ENCODE measurements at regions not wholly inside any gene's neighbourhood (a gene's known extent, or its start where the extent isn't known, plus 50 kb on each side); places are given as distances from the start of the nearest gene placed in this dataset.

GRCh38 chr9:105828171-105828570 is 133.8 kb downstream of the TMEM38B start:
- no peak for DNase-seq (ENCODE audit: low spot score)

DNA sequence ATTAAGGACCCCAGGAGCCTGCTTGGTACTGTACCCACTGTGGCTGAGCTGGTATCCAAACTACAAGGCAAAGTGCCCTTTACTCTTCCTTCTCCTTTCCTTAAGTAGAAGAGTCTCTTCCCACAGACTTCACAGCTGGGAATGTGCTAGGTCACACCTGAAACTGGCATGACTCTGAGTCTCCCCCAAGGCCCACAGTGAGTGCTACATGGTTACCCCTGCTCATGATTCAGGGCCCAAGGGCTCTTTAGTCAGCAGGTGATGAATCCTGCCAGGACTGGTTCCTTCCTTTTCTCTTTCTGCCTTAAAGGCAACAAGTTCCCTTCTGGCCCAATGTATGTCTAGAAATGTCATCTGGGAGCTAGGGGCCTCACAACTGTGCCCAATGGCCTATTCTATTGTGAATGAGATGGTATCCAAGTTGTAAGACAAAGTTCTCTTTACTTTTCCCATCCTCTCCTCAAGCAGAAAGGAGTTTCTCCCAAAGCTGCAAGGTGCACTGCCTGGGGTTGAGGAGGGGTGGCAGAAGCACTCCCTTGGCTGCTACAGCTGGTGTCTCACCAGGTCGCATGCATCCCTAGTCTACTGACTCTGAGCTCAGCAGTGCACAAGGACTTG is 134.4 kb downstream of the TMEM38B start:
- no peak for DNase-seq (ENCODE audit: low spot score)

DNA sequence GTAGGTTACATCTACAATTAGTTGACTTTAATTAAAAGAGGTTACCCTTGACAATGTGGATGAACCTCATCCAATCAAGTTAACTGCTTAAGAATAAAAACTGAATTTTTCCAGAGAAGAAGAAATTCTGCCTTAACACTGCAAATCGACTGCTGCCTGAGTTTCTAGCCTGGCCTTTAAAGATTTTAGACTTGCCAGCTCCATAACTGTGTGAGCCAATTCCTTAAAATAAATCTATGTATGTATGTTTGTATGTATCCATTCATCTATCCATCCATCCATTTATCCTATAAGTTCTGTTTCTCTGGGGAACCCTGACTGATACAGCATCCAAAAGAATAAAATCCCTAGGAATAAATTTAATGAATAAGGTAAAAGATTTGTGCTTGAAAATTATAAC is 136.1 kb downstream of the TMEM38B start:
- DNase-seq (ENCODE audit: low spot score), result no peak

DNA sequence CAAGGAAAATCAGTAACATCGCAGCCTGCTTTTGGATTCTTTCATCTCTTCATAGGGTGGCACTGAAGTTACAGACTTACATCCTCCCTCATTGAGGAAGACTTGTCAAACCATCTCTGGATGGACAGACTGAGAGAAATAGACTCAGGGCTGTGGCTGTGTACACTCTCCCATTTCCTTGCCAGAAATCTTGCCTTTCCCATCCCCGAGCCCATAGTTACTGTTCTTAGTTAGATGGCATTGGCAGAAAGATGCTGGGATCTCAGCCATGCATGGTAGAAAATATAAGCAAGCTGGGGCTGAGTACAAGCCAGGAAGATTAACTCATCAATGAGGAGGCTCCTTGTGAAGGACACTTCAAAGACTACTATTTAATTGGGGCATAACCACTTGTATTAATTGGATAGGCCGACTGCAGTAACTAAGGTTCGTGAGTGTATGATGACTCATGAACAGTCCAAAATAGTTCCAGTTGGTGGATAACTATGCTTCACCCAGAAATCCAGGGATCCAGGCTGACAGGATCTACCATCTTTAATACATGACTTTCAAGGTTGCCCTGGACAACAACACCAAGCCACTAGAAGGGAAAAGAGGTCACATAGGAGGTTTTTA is 137.9 kb downstream of the TMEM38B start:
- no peak for DNase-seq (ENCODE audit: low spot score)

GRCh38 chr9:105833271-105833975 is 139.1 kb downstream of the TMEM38B start:
- DNase-seq (ENCODE audit: low spot score), result no peak

DNA sequence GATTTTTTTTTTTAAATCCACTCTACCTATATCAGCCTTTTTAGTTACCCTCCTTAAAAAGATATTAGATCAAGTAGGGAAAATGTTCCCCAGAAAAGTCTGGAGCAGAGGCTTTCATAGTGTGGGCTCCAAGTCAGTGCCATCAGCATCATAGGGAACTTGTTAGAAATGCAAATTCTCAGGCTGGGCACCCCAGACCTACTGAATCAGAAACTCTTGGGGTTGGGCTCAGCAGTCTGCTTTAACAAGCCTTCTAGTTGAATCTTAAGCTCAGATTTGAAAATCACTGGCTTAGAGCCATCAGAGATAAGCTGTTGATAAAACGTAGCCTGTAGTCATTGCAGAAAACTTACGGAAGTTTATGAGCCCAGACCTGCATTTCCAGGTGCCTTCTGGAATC is 140.1 kb downstream of the TMEM38B start:
- DNase-seq (ENCODE audit: low spot score), result no peak

- DNase-seq (ENCODE audit: low spot score), result no peak
These were observed 141.4 kb downstream of the TMEM38B start for GRCh38 chr9:105835721-105836120.

DNA sequence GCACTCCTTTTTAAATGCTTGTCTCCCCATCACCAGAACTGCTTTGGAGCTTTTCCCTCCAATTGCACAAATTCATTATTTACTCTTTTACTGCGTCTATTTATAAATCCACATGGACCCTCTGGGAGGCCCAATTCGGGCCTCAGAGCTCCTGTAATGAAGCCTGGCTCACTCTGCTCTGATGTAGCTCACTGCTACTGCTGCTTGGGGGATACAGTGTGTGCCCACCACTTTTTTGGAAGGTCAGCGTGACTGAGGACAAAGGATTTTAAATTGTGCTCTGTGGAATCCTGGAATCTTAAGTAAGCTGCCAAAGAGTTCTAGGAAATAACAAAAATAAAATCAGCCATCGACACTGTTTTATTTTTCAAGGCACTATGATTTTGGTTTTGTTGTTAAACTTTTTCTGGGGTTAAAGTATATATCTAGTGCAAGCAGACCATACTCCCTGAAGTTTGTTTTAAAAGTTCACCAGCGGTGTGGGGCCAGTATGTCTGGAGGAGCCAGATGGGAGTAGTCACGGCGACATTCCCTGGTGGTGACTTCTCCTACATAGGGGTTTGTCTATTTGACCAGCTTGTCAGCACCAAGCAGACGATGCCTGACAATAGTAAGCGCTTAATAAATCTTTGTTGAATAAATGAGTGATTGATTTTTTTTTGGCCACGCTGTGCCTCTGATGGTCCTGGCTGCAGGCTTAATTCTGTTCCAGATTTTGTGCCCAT is 142.8 kb downstream of the TMEM38B start:
- DNase-seq (ENCODE audit: low spot score), result no peak

GRCh38 chr9:105841562-105841961 is 147.2 kb downstream of the TMEM38B start:
- DNase-seq (ENCODE audit: low spot score), result no peak

- DNase-seq (ENCODE audit: low spot score), result no peak
These were observed 147.8 kb downstream of the TMEM38B start for GRCh38 chr9:105842023-105842644.

DNA sequence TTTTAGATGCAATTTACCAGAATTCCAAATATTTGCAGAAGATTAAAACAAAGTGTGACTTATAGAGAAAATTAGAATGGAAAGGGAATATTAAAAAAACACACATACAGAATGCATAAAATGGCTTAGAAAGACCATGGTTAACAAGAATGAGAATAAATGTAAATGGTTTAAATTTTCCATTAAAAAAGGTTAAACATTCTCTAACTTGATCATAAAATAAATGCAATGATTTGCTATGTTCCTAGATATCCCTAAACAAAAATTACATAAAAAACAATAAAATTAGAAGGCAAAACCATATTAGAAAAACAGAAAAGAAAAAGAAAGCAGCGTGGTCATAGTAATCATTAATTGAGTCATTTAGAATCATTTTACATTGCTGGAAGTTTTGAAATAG is 152.5 kb downstream of the TMEM38B start:
- no peak for DNase-seq (ENCODE audit: low spot score)

GRCh38 chr9:105850852-105851500 is 156.6 kb downstream of the TMEM38B start:
- DNase-seq (ENCODE audit: low spot score), result no peak

DNA sequence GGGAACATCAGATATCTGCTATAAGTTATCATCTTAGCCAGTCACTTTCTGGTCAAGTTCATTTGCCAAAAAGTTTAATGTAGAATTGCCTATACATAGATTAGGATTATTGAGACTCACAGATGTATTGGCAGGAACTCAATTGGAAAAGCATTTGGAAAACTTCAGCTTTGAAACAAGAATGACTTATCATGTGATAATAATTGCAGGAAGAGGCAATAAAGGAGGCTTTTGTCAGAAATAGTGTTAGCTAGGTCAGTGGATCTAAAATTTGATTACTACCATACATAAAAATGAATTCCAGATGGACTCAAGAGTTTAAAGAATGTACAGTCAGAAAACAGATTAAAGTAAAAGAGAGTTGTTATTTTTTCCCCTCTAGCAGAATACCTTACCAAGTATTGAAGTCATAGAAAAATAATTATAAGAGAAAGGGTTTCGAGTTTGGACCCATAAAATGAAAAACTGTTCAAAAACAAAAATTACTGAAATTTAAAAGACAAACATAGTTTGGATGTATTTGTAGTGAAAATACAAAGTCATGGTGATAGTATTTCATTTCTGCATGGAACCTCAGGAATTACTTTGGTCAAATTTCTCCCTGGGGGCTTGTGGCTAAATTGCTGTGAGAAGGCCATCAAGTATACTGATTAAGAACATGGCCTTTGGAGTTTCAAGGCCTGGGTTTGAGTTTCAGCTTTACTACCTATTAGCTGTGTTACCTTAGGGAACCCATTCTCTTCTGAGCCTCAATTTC is 159.9 kb downstream of the TMEM38B start:
- DNase-seq (ENCODE audit: low spot score), result no peak

- no peak for DNase-seq (ENCODE audit: low spot score)
These were observed 160.7 kb downstream of the TMEM38B start for GRCh38 chr9:105854783-105855724.

- no peak for DNase-seq (ENCODE audit: low spot score)
These were observed 161.6 kb downstream of the TMEM38B start for GRCh38 chr9:105855987-105856386.

DNA sequence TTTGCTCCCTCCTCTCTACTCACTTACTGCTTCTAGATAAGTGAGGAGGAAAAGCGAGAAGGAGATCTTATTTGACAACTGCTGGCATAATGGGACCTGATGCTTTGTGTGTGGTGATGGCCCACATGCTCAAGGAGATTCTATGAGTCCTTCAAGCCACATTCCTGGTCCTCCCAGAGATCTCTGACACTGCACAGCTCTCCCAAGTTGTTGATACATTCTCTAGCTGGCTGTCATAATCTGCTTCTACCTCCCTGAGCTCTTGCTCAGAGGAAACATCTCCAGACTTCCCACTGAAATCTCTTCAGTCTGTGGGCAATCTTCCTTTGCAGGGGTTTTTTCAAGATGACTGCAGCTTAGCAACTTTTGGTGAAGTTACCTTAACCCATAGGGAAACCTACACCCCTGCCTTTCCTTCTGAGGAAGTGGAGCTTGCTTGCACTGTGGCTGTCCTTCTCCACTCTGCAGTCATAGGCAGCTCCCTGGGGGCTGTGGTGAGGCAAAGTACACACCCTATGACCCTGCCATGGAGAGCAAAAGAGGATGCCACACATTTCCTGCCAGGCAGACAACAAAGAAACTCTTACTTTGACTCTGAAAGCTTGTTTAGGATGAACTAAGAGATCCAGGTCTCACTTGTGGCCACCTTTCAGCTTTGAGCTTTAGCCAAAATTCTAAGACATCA is 163.8 kb downstream of the TMEM38B start:
- DNase-seq (ENCODE audit: low spot score), result no peak

- DNase-seq (ENCODE audit: low spot score), result no peak
These were observed 164.5 kb downstream of the TMEM38B start for GRCh38 chr9:105858877-105859276.

DNA sequence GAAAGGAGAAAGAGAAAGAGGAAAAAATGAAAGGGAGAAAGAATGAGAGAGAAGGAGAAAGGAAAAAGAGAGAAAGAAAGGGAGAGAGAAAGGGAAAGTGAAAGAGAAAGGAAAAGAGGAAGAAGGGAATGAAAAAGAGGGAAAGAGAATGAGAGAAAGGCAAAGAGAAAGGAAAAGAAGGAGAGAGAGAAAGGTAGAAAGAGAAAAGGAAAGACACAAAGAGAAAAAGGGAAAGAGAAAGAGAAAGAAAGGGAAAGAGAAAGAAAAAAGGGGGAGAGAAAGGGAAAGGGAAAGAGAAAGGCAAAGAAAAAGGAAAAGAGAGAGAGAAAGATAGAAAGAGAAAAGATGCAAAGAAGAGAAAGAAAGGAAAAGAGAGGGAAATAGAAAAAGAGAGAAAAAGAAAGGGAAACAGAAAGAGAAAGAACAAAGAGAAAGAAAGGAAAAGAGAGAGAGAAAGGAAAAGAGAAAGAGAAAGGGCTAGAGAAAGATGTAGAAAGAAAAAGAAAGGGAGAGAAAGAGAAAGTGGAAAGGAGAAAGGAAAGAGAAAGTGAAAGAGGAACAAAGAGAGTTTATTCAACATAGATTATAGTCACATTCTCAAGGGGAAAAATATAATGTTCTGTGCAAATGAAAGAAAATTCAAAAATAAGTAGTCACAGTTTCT is 165.2 kb downstream of the TMEM38B start:
- DNase-seq (ENCODE audit: low spot score), result no peak

DNA sequence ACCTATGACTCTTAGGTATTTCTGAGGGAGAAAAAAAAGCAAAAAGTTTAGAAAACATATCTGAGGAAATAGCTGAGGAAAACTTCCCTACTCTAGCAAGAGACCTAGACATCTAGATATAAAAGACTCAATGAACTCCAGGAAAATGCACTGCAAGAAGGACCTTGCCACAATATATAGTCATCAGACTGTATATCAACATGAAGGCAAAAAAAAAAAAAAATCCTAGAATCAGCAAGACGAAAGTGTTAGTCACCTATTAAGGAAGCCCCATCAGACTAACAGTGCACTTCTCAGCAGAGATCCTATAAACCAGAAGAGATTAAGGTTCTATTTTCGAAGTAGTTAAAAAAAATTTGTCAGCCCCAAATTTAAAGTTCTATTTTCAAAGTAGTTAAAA is 166.2 kb downstream of the TMEM38B start:
- DNase-seq (ENCODE audit: low spot score), result no peak
